Fibroblast of mammary gland (primary cell): ENCODE measurements at regions not wholly inside any gene's neighbourhood (a gene's known extent, or its start where the extent isn't known, plus 50 kb on each side); places are given as distances from the start of the nearest gene placed in this dataset.

Experiments
- DNase-seq: peaks from one replicate; pipeline ENCODE4 v3.0.0-alpha.2; 2010; ENCODE audit warnings: low read depth
- H3K4me3 ChIP-seq: 2 replicates; pipeline ENCODE4 v1.5.1; 2011; ENCODE audit warnings: low read depth, mild to moderate bottlenecking, low read length, moderate library complexity; ENCODE audit not compliant: control insufficient read depth
- TF ChIP-seq, protein P1 (sequence below): conservative IDR thresholded peaks from 2 replicates; pipeline ENCODE4 v1.5.1; 2011; ENCODE audit warnings: low read depth, low read length, inconsistent platforms; ENCODE audit not compliant: control insufficient read depth, insufficient read depth

GRCh38 chr5:143916451-143916850 is 104.5 kb downstream of the HMHB1 start:
- TF ChIP-seq, protein P1, sequence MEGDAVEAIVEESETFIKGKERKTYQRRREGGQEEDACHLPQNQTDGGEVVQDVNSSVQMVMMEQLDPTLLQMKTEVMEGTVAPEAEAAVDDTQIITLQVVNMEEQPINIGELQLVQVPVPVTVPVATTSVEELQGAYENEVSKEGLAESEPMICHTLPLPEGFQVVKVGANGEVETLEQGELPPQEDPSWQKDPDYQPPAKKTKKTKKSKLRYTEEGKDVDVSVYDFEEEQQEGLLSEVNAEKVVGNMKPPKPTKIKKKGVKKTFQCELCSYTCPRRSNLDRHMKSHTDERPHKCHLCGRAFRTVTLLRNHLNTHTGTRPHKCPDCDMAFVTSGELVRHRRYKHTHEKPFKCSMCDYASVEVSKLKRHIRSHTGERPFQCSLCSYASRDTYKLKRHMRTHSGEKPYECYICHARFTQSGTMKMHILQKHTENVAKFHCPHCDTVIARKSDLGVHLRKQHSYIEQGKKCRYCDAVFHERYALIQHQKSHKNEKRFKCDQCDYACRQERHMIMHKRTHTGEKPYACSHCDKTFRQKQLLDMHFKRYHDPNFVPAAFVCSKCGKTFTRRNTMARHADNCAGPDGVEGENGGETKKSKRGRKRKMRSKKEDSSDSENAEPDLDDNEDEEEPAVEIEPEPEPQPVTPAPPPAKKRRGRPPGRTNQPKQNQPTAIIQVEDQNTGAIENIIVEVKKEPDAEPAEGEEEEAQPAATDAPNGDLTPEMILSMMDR = no peak
- peak; percentile 48 for DNase-seq

DNA sequence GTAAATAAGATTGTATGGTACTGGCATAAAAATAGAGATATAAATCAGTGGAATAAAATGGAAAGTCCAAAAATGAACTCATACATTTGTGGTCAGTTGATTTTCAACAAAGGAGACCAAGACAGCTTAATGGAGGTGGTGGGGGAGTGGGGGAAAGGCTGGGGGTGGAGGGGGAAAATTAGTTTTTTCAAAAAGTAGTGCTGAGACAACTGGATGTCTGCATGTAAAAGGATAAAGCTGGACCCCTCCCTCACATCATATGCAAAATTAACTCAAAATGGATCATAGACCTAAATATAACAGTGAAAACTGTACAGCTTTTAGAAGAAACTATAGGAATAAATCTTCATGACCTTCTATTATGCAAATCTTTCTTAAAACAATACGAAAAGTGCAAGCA is 107.0 kb downstream of the HMHB1 start:
- DNase-seq = no peak
- no peak overlapping the region for H3K4me3 ChIP-seq
- TF ChIP-seq, protein P1 = no peak

More at GRCh38 chr5:143916451-143916850, 104.5 kb downstream of the HMHB1 start:
- no peak overlapping the region for H3K4me3 ChIP-seq

- peak; percentile 91 for DNase-seq
Observed at GRCh38 chr5:143920772-143921171, 108.8 kb downstream of the HMHB1 start.

GRCh38 chr5:143921525-143922311 is 109.8 kb downstream of the HMHB1 start:
- H3K4me3 ChIP-seq = no peak overlapping the region
- peak; percentile 96 for DNase-seq
- TF ChIP-seq, protein P1 = no peak

More at GRCh38 chr5:143920772-143921171, 108.8 kb downstream of the HMHB1 start:
- TF ChIP-seq, protein P1 = no peak
- no peak overlapping the region for H3K4me3 ChIP-seq

GRCh38 chr5:143922718-143923117 is 110.8 kb downstream of the HMHB1 start:
- TF ChIP-seq, protein P1 = no peak
- peak; percentile 92 for DNase-seq

GRCh38 chr5:143923634-143924266 is 111.8 kb downstream of the HMHB1 start:
- TF ChIP-seq, protein P1 = no peak
- peak; percentile 60 for DNase-seq
- H3K4me3 ChIP-seq = no peak overlapping the region

More at GRCh38 chr5:143922718-143923117, 110.8 kb downstream of the HMHB1 start:
- H3K4me3 ChIP-seq = no peak overlapping the region
